Keratinocyte (primary cell): ENCODE measurements at regions not wholly inside any gene's neighbourhood (a gene's known extent, or its start where the extent isn't known, plus 50 kb on each side); places are given as distances from the start of the nearest gene placed in this dataset.

Experiments
- EZH2 ChIP-seq: IDR thresholded peaks from one replicate; pipeline ENCODE4 v1.6.1; 2012; ENCODE audit warnings: inconsistent platforms, mild to moderate bottlenecking, low read length, moderate library complexity
- TF ChIP-seq, protein P1 (sequence below), 3 experiments: IDR thresholded peaks in 1 of 3; conservative IDR thresholded peaks in 1 of 3; optimal IDR thresholded peaks in 1 of 3; 2 replicates in 2 of 3; 3 replicates in 1 of 3; pipeline versions ENCODE3 to v1.5.1; 2011; ENCODE audit warnings: low read length in 3 of 3, mild to moderate bottlenecking in 3 of 3, moderate library complexity in 2 of 3, control low read depth in 1 of 3, inconsistent platforms in 1 of 3; ENCODE audit not compliant: insufficient read depth in 2 of 3; ENCODE audit errors: extremely low read depth in 1 of 3

DNA sequence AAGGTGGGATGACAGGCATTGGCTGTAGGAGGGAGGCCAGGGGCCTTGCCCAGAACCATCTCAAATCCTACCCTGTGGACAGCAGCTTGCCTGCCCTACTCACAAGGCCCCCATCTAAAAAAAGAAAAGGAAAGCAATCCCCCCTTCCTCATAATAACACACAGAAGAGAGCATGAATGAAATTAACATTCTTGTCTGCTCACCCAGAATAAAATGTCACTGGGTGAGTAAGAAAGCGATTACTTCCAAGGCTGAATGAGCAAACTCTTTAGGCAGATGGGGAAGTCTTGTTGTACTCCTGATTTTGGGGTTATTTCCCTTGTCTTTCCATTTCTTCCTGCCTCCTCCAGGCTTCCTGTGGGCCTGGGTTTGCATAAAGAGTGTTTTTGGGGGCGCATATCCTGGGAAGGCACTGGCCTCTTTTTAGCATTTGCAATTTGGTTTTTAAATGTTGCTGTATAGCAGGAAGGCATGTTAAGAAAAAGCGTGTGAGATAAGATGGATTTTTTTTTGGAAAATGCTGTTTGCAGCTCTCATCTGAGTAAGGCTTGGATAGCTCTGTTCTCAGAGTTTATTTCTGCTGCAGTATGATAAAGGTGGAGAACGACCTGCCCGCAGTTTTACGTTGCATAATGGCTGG is 248.3 kb upstream of the GATB start:
- no peak for TF ChIP-seq EZH2
- TF ChIP-seq, protein P1, sequence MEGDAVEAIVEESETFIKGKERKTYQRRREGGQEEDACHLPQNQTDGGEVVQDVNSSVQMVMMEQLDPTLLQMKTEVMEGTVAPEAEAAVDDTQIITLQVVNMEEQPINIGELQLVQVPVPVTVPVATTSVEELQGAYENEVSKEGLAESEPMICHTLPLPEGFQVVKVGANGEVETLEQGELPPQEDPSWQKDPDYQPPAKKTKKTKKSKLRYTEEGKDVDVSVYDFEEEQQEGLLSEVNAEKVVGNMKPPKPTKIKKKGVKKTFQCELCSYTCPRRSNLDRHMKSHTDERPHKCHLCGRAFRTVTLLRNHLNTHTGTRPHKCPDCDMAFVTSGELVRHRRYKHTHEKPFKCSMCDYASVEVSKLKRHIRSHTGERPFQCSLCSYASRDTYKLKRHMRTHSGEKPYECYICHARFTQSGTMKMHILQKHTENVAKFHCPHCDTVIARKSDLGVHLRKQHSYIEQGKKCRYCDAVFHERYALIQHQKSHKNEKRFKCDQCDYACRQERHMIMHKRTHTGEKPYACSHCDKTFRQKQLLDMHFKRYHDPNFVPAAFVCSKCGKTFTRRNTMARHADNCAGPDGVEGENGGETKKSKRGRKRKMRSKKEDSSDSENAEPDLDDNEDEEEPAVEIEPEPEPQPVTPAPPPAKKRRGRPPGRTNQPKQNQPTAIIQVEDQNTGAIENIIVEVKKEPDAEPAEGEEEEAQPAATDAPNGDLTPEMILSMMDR (optimal IDR thresholded peaks at IDR 0.05 in 1 of 3, IDR thresholded peaks at IDR 0.05 in 1 of 3, conservative IDR thresholded peaks at IDR 0.05 in 1 of 3; ENCODE audit: extremely low read depth in 1 of 3, insufficient read depth in 2 of 3, low read length in 3 of 3), result no peak
